ENCODE measurements at regions not wholly inside any gene's neighbourhood (a gene's known extent, or its start where the extent isn't known, plus 50 kb on each side); places are given as distances from the start of the nearest gene placed in this dataset.

- DNase-seq: no peak
Observed at GRCh38 chr5:96091874-96092273, 130.2 kb upstream of the ELL2 start.

GRCh38 chr5:96090215-96090614 is 128.6 kb upstream of the ELL2 start:
- DNase-seq: no peak

GRCh38 chr5:96088706-96089498 is 127.3 kb upstream of the ELL2 start:
- no peak for DNase-seq

- DNase-seq: no peak
Observed at GRCh38 chr5:96087939-96088338, 126.3 kb upstream of the ELL2 start.

DNA sequence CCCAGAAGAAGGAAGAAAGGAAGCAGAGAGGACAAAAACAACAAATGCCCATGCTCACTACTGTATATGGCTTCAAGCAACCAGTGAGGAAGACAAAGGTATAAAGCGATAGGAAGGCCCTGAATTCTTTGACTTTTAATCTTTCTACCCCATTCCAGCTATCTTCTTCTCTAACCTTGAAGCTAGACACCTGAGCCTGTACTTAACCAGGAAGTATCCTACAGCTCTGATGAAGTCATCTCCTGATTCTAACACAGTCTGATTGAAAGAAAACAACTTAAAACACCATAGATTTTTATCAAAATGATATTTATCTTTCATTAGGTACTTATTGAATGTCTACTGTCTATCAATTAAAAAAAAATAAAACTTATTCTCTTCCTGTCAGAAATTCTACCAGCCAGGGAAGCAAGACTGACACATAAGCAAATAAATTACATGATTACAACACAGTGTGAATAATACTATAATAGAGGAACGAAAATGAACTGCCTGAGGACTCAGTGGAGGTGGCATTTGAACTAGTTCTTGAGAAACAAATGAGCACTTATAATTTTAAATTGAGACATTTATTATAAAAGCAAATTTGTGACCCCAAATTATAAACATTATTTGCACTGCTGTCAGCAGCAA is 123.3 kb upstream of the ELL2 start:
- DNase-seq: no peak

- peak; percentile 31 for DNase-seq
Observed at GRCh38 chr5:96083361-96083881, 121.8 kb upstream of the ELL2 start.

DNA sequence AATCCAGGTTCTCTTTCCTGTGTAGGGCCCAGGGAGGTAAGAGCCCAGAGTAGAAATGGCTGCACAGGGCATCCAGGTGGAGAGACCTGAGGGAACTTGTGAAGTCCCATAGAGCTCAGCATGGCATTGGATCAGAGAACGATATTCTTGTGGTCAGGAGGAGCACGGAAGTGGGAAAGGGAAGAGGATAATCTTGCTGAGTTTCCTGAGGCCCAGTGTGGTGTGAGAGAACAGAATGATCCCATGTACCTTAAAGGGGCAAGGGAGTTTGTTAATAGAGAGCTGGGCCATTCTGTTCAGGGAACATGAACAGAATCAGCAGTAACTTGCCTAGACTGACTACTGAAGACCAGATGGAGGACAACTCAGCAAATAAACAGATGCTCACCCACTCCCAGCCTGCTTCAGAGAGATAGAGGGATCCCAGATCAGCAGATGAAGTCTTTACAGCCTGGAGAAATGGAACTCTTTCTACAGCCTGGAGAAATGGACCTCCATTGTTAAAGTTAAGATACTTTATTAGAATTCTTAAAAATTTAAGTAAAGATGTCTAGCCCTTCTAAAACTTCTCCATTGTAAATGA is 119.7 kb upstream of the ELL2 start:
- DNase-seq: no peak

DNA sequence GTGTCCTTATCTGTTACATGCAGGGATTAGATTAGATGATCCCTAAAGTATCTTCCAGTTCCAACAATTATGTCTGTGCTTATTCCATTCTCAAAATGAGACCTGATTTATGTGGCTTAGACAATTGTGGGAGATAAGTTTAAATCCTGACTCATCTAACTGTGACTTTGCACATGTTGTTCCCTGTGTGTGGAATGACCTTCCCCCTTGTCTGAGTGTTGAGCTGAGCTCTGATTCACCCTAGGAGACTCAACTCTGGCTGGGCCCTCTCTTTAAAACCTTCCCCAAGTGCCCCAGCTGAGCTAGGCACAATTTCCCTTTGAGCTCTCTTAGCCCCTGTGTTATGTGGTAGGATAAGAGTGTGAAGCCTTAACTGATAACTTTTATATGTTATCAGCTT is 118.9 kb upstream of the ELL2 start:
- DNase-seq: peak; percentile 81

- DNase-seq: no peak
Observed at GRCh38 chr5:96079962-96080361, 118.3 kb upstream of the ELL2 start.

- DNase-seq: peak; percentile 95
Observed at GRCh38 chr5:96079075-96079474, 117.4 kb upstream of the ELL2 start.

DNA sequence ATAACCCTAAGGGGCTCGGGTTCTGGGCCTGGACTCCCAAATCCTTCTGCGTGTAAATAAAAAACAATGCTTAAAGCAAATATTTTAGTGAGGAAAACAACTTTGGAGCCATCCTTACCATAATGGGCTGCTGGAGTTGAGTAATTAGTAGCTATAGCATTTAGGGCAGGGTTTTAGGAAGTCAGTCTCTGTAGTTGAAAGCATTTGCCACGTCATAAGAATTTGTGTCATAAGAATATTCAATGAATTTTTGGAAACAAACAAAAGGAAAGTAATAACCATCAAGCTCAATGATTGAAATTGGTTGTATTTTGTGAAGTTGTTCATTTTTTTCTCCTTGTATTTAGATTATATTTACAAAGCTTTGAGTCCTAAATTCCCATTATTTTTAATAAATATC is 114.8 kb upstream of the ELL2 start:
- no peak for DNase-seq

DNA sequence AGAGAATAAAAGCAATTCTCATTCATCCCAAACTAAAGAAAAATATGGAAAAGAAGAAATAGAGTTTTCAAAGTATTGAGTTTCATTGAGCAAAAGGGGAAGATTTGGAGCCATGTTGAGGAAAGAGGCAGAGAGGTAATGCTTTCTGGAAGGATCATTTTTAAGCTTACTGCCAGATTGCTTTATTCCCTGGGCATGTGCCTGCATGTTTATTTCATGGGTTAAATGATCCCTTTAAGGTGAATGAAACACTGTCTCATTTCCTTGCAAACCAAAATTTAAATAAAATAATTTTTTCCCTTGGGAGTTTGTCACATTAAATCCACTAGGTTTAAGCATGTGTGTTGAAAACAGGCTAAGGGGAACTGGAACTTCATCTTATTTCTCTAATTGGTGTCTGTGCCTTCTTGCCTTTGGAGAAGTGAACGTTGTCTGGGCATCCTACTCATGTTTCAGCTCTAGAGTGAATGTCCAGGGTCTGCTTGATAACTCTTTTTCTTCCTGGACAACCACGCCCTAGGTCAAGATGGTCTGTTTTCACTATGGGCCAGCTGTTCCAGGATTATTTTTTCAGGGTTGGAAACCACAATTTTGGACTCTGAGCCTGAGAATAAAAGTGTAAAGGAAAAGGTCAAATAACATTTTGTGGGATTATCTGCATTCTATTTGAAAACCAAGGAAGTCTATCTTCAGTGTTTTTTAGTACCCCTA is 114.1 kb upstream of the ELL2 start:
- DNase-seq: no peak

DNA sequence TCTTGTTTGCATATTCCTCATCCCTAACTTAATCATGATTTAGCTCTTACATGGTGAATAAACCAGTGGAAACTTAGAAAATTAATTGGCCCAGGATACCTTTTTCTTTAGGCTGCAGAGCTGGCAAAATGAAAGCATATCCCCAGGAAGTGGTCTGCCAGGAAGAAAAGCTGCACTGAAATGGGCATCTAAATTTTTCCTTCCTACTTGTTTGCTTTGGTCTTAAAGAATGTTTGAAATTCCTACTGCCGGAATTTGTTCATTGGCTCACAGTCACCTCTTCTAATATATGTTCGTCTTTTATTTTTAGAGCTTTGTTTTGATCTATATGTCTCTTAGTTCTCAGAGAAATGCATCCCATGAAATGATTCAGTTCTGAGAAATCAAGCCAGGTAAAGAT is 113.2 kb upstream of the ELL2 start:
- DNase-seq: peak; percentile 29

GRCh38 chr5:96074460-96074859 is 112.8 kb upstream of the ELL2 start:
- DNase-seq: no peak

DNA sequence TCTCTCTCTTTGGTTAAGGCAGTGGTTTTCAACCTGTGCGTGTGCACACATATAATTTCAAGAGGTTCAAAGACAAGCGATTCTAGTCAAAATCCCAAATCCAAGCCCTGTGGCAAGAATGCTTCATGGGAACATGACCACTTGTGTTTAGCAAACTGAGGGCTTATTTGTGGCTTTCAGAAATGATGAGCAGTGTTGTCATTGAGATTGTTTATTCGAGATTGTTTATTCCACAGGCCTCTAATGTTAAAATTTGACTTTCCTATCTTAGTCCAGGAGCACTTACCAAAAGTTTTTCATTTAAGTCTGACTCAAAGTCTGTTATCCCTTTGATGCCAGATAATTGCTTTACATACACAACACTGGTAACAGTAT is 111.1 kb upstream of the ELL2 start:
- no peak for DNase-seq

DNA sequence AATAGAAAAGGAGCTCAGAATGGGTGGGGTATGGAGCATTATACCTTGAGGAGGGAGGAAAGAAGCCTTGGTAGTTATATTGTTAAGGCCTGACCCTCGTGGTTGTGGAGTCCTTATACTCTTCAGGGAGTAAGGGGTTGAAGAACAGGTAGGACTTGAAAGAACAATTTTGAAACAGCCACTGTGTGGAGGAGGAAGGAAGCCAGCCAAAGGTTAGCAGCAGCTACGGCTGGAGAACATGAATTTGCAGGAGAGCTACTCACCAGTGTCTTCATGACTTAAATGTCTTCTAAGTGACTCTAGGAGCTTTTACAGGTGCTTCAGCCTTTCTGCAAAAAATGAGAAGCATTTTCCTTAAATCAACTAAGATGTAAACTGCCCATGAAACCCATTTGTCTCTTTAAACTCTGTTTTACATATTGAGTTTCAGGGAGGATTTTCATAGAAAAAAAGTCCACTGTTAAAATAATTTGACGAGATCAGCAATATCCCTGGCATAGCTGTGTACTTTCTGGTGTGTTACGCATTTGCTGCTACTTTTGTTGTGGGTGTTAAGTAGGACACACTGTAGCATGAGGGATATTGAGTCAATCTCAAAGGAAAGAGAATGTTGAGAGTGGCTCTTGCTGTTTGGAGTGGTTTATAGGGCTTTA is 110.6 kb upstream of the ELL2 start:
- no peak for DNase-seq

GRCh38 chr5:96070622-96071225 is 109.1 kb upstream of the ELL2 start:
- DNase-seq: no peak

DNA sequence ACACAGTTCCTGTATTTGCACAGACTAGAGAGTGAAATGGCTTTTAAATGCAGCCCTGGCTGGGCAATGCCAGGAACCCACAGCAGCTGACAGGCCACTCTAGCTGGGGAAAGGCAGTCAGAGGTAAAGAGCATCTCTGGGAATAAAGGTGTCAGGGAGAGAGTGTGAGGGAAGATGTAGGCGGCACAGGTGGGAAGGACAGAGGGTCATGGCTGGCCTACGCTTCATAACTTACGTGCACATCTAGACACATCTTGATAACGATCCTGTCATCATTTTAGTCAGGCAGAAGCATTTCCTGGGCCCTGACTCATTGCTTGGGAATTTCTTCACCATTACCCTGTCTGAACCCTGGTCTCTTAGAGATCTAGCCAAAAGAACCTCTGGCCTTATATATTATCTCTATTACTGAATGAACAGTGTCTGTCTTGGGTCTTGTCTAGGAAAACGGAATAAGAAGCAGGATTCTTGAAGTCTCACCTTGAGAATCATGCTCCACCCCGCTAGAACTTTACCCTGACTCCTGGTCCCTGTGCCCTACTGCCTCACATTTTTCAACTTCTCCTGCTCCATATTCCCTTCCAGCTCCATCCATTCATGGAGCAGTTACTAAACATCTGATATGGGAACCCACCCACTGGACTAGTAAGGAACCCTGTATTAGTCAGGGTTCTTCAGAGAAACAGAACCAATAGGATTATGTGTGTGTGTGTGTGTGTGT is 106.4 kb upstream of the ELL2 start:
- peak; percentile 97 for DNase-seq

- DNase-seq: peak; percentile 78
Observed at GRCh38 chr5:96067251-96067650, 105.6 kb upstream of the ELL2 start.

GRCh38 chr5:96066386-96066719 is 104.7 kb upstream of the ELL2 start:
- DNase-seq: no peak

- DNase-seq: no peak
Observed at GRCh38 chr5:96065685-96066385, 104.2 kb upstream of the ELL2 start.

All from fibroblast of skin of right biceps (primary cell).